ENCODE measurements at regions not wholly inside any gene's neighbourhood (a gene's known extent, or its start where the extent isn't known, plus 50 kb on each side); places are given as distances from the start of the nearest gene placed in this dataset.
"Not testable (repeated sequence)": the region's sequence is repeated elsewhere in the genome, so short reads cannot be mapped to it uniquely, and the experiment has no call there.

DNA sequence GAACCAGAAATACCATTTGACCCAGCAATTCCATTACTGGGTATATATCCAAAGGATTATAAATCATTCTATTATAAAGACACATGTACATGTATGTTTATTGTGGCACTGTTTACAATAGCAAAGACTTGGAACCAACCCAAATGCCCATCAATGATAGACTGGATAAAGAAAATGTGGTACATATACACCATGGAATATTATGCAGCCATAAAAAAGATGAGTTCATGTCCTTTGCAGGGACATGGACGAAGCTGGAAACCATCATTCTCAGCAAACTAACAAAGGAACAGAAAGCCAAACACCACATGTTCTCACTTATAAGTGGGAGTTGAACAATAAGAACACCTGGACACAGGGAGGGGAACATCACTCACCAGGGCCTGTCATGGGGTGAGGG, 183.1 kb upstream of the AGTR2 start:
- H3K27ac ChIP-seq (ENCODE audit: low read length in 2 of 2); H3K4me1 ChIP-seq (ENCODE audit: control insufficient read depth in 2 of 2, insufficient read depth in 2 of 2, low read length in 2 of 2); H3K27ac Mint-ChIP-seq; H3K36me3 ChIP-seq (replicated peaks in 1 of 2; ENCODE audit: control extremely low read depth in 1 of 2, control insufficient read depth in 1 of 2, extremely low read depth in 1 of 2, insufficient read depth in 2 of 2, low read length in 1 of 2); H3K4me1 Mint-ChIP-seq; H3K4me2 ChIP-seq (replicated peaks; ENCODE audit: low read depth, low read length, poor library complexity, severe bottlenecking); H3K9me3 ChIP-seq (ENCODE audit: control extremely low read depth in 1 of 3, control insufficient read depth in 2 of 3, insufficient read depth in 1 of 3, low read length in 2 of 3); H3K27me3 Mint-ChIP-seq; H3K9ac ChIP-seq (ENCODE audit: low read length); intact Hi-C loops (cut with micrococcal nuclease); H3K4me3 Mint-ChIP-seq; H3K27me3 ChIP-seq (replicated peaks in 1 of 4; ENCODE audit: control extremely low read depth in 1 of 4, control insufficient read depth in 3 of 4, insufficient read depth in 4 of 4, low read length in 3 of 4); ATAC-seq (ENCODE audit: low read depth); H3K79me2 ChIP-seq (ENCODE audit: control insufficient read depth, insufficient read depth, low read length); H4K20me1 ChIP-seq (ENCODE audit: control insufficient read depth, insufficient read depth, low read length, poor library complexity, severe bottlenecking); H2AFZ ChIP-seq (ENCODE audit: insufficient read depth, low read depth, low read length, poor library complexity, severe bottlenecking); CTCF ChIA-PET; H3K9me3 Mint-ChIP-seq (ENCODE audit: insufficient read depth); DNase-seq; POLR2A ChIA-PET; H3K4me3 ChIP-seq (ENCODE audit: control extremely low read depth in 1 of 5, extremely low read depth in 1 of 5, insufficient read depth in 1 of 5, low read depth in 2 of 5, low read length in 4 of 5): not testable (repeated sequence)
- WGBS (ENCODE audit: insufficient coverage), result no CpG with 5 or more reads among the region's 1 CpG

DNA sequence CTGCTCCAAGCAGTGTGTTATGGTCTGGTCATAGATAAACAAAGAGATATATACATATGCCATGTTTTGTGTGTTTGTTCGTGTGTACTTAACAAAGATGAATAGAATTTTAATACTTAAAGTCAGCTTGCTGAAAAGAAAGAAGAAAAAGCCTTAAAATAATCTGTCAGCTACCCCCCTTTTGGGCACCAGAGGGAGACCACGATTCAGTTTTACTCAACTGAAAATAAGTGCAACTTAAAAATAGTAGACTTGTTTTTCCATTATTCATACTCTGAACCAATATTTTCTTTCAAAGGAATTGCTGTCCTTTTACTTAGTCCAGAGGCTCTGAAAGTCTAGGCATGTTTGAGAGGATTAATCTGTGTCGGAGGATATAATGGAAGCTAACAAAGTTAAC, 181.7 kb upstream of the AGTR2 start:
- H3K9me3 ChIP-seq (ENCODE audit: control extremely low read depth in 1 of 3, control insufficient read depth in 2 of 3, insufficient read depth in 1 of 3, low read length in 2 of 3), result no peaks in the 10 kb centered on the region
- ATAC-seq (ENCODE audit: low read depth) (no peak), DNase-seq (no peak)
- H2AFZ ChIP-seq (ENCODE audit: insufficient read depth, low read depth, low read length, poor library complexity, severe bottlenecking), result no peak overlapping the region
- no peak for TF ChIP-seq EZH2 (IDR thresholded peaks at IDR 0.05; ENCODE audit: borderline replicate concordance, insufficient read depth, low read depth, low read length, poor library complexity, severe bottlenecking)
- TF ChIP-seq CTCF (IDR thresholded peaks at IDR 0.05), result no peak
- no peaks in the 10 kb centered on the region for H3K79me2 ChIP-seq (ENCODE audit: control insufficient read depth, insufficient read depth, low read length)
- Mint-ChIP-seq H3K27me3 (no peaks in the 10 kb centered on the region), H3K4me3 (no peak overlapping the region), H3K4me1 (no peaks in the 10 kb centered on the region), H3K9me3 (ENCODE audit: insufficient read depth) (no peaks in the 10 kb centered on the region), H3K27ac (no peak overlapping the region)
- H3K27me3 ChIP-seq (replicated peaks in 1 of 4; ENCODE audit: control extremely low read depth in 1 of 4, control insufficient read depth in 3 of 4, insufficient read depth in 4 of 4, low read length in 3 of 4), result no peaks in the 10 kb centered on the region
- no peaks in the 10 kb centered on the region for H3K36me3 ChIP-seq (replicated peaks in 1 of 2; ENCODE audit: control extremely low read depth in 1 of 2, control insufficient read depth in 1 of 2, extremely low read depth in 1 of 2, insufficient read depth in 2 of 2, low read length in 1 of 2)
- intact Hi-C loops (cut with micrococcal nuclease), result no loop called here
- no peaks in the 10 kb centered on the region for H3K4me1 ChIP-seq (ENCODE audit: control insufficient read depth in 2 of 2, insufficient read depth in 2 of 2, low read length in 2 of 2)
- H3K4me3 ChIP-seq (ENCODE audit: control extremely low read depth in 1 of 5, extremely low read depth in 1 of 5, insufficient read depth in 1 of 5, low read depth in 2 of 5, low read length in 4 of 5), result no peak overlapping the region
- H3K27ac ChIP-seq (ENCODE audit: low read length in 2 of 2), result no peak overlapping the region
- no peaks in the 10 kb centered on the region for H4K20me1 ChIP-seq (ENCODE audit: control insufficient read depth, insufficient read depth, low read length, poor library complexity, severe bottlenecking)
- no CpG with 5 or more reads among the region's 3 CpGs for WGBS (ENCODE audit: insufficient coverage)
- H3K4me2 ChIP-seq (replicated peaks; ENCODE audit: low read depth, low read length, poor library complexity, severe bottlenecking), result no peak overlapping the region
- ChIA-PET POLR2A (no interaction called here), CTCF (no interaction called here)
- H3K9ac ChIP-seq (ENCODE audit: low read length), result no peak overlapping the region
